Caco-2 (cell line): ENCODE measurements at regions not wholly inside any gene's neighbourhood (a gene's known extent, or its start where the extent isn't known, plus 50 kb on each side); places are given as distances from the start of the nearest gene placed in this dataset.

Source experiments
- BruUV-seq: library from RNA; stranded (reverse); fragments of 400-500 nt; replicated peaks from 2 replicates; lab custom pipeline; 2021; lab: Mats Ljungman, UMichigan
- CTCF ChIA-PET: fragments of 300-600 bp; sonication (Branson Sonifier 250); formaldehyde crosslinking; loops from one replicate; lab custom pipeline; 2022; ENCODE audit warnings: antibody characterized with exemption; lab: Charles Lee
- POLR2A ChIA-PET: fragments of 300-600 bp; sonication (Branson Sonifier 250); formaldehyde crosslinking; loops from one replicate; lab custom pipeline; 2022; ENCODE audit warnings: antibody characterized with exemption; lab: Charles Lee
- DNase-seq, 2 experiments: peaks; one replicate each; pipeline versions ENCODE4 v3.0.0 to v3.0.0-alpha.2; 2020 to 2022
- H3K27me3 ChIP-seq: replicated peaks from 2 replicates; pipeline ENCODE4 v1.6.0; 2011; ENCODE audit warnings: low read length; ENCODE audit not compliant: control insufficient read depth, insufficient read depth
- H3K36me3 ChIP-seq: 2 replicates; pipeline ENCODE4 v1.5.1; 2011; ENCODE audit warnings: low read length; ENCODE audit not compliant: control insufficient read depth, insufficient read depth
- H3K4me1 ChIP-seq: fragments of 250-450 bp; sonication (Bioruptor Pico); 2 replicates; pipeline ENCODE4 v1.5.1; 2020; ENCODE audit warnings: mild to moderate bottlenecking
- H3K4me3 ChIP-seq: 2 replicates; pipeline ENCODE4 v1.5.1; 2011; ENCODE audit warnings: low read depth, mild to moderate bottlenecking, control low read depth, low read length
- H3K9me3 ChIP-seq: fragments of 250-450 bp; sonication (Bioruptor Pico); 2 replicates; pipeline ENCODE4 v1.5.1; 2020; ENCODE audit warnings: mild to moderate bottlenecking, moderate library complexity
- H3K27ac Mint-ChIP-seq: one replicate; pipeline ENCODE4 v1.8.0; 2022; ENCODE audit warnings: mixed read lengths; ENCODE audit not compliant: unreplicated experiment
- H3K27me3 Mint-ChIP-seq: one replicate; pipeline ENCODE4 v1.8.0; 2022; ENCODE audit warnings: mixed read lengths; ENCODE audit not compliant: insufficient read depth, unreplicated experiment
- H3K36me3 Mint-ChIP-seq: one replicate; pipeline ENCODE4 v1.8.0; 2022; ENCODE audit warnings: mild to moderate bottlenecking, mixed read lengths; ENCODE audit not compliant: insufficient read depth, unreplicated experiment
- H3K4me1 Mint-ChIP-seq: one replicate; pipeline ENCODE4 v1.8.0; 2022; ENCODE audit warnings: low read depth, mixed read lengths; ENCODE audit not compliant: unreplicated experiment
- H3K4me3 Mint-ChIP-seq: one replicate; pipeline ENCODE4 v1.8.0; 2022; ENCODE audit warnings: mild to moderate bottlenecking, moderate library complexity, mixed read lengths; ENCODE audit not compliant: unreplicated experiment
- H3K9me3 Mint-ChIP-seq: one replicate; pipeline ENCODE4 v1.8.0; 2022; ENCODE audit warnings: mixed read lengths; ENCODE audit not compliant: unreplicated experiment
- intact Hi-C: fragments of 100-400 bp; cut with micrococcal nuclease; formaldehyde crosslinking; loops from one replicate; pipeline ENCODE4 v1.10.0; 2022; ENCODE audit not compliant: unreplicated experiment
- TF ChIP-seq, protein P1 (sequence below), 2 experiments: fragments of 200-600 bp in 1 of 2; IDR thresholded peaks; 1 replicate in 1 of 2; 2 replicates in 1 of 2; pipeline versions ENCODE4 v1.5.1 to v1.8.0; 2011 to 2022; ENCODE audit warnings: antibody characterized with exemption in 1 of 2, control low read depth in 1 of 2, inconsistent platforms in 1 of 2, low read depth in 1 of 2, low read length in 1 of 2, mild to moderate bottlenecking in 1 of 2, moderate library complexity in 1 of 2; ENCODE audit not compliant: insufficient read depth in 1 of 2, severe bottlenecking in 1 of 2, unreplicated experiment in 1 of 2

DNA sequence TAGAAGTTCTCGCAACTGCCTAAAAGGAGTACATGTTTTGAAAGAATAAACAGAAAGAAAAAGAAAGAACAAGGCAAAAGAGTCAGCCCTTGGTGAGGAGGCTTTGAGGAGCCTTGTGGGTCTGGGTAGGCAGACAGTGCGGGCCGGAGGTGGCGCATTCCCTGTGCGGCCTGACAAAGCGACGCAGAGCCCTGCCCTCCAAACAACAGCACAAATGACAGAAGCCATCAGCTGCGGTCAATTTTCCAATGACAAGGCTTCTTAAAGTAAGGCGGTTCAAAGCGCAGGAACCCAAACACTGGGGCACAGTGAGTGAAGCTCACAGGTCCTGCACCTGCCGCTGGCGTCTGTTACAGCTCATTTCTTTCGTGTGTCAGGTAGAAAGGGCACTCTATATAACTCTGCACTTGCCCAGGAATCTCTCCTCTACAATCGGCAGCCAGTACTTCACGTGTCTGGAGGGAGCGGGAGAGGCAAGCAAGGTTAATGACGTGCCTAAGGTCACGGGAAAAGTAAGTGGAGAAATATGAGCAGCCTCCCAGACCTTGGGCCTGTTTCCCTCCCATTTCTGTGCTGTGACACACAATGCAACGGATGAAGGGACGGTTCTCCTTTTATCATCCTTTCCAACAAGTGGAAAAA is 178.1 kb downstream of the OPA1 start:
- H3K9me3 Mint-ChIP-seq, result peaks cover 12% of the 10 kb centered on the region
- Histone ChIP-seq H3K4me3 (no peak overlapping the region), H3K27me3 (no peaks in the 10 kb centered on the region), H3K9me3 (no peaks in the 10 kb centered on the region), H3K4me1 (peaks cover 19% of the 10 kb centered on the region), H3K36me3 (no peaks in the 10 kb centered on the region)
- BruUV-seq, result no TSS peak
- TF ChIP-seq, protein P1, sequence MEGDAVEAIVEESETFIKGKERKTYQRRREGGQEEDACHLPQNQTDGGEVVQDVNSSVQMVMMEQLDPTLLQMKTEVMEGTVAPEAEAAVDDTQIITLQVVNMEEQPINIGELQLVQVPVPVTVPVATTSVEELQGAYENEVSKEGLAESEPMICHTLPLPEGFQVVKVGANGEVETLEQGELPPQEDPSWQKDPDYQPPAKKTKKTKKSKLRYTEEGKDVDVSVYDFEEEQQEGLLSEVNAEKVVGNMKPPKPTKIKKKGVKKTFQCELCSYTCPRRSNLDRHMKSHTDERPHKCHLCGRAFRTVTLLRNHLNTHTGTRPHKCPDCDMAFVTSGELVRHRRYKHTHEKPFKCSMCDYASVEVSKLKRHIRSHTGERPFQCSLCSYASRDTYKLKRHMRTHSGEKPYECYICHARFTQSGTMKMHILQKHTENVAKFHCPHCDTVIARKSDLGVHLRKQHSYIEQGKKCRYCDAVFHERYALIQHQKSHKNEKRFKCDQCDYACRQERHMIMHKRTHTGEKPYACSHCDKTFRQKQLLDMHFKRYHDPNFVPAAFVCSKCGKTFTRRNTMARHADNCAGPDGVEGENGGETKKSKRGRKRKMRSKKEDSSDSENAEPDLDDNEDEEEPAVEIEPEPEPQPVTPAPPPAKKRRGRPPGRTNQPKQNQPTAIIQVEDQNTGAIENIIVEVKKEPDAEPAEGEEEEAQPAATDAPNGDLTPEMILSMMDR (IDR thresholded peaks at IDR 0.05; ENCODE audit: insufficient read depth in 1 of 2, low read depth in 1 of 2, low read length in 1 of 2, severe bottlenecking in 1 of 2, unreplicated experiment in 1 of 2), result no peak
- ChIA-PET CTCF (no interaction called here), POLR2A (no interaction called here)
- peaks cover 16% of the 10 kb centered on the region for H3K4me1 Mint-ChIP-seq
- no peak overlapping the region for H3K27ac Mint-ChIP-seq
- H3K4me3 Mint-ChIP-seq, result no peak overlapping the region
- DNase-seq, result no peak
- H3K36me3 Mint-ChIP-seq, result no peaks in the 10 kb centered on the region
- H3K27me3 Mint-ChIP-seq, result no peaks in the 10 kb centered on the region
- intact Hi-C loops, result no loop called here

DNA sequence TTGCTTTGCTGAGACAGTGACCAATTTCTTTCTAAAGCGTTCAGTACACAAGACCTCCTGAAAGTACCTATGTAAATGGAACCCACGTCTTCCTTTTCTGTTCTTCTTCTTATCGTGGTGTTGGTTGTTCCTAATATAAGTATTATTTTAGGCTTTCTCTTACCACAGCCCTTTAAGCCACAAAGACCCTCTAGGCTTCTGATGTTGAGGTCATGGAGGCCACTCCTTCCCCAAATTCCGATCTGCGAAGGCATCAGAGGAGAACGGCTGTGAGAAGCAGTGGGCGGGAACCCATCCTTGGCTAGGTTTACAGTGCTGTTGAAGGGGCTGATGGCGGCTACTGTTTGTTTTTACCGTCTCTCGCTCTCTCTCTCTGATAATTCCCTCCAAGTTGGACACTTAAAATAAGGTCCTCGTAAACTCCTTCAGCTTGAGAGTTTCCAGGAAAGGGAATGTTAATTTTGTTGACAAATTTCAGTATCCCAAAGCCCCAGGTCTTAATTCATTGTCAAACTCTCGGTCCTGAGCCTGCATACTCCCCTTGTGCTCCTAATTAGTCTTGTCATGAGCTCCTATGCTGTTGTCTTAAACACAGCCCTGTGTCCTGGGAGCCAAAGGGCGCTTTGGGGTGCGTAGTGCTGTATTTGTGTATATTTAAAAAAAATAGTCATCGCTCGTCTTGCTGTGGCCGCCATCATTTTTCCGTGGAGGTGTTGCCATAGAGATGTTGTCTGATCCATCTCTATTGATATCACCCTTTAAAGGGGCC is 178.8 kb downstream of the OPA1 start:
- intact Hi-C loops, result no loop called here
- Mint-ChIP-seq H3K27me3 (no peaks in the 10 kb centered on the region), H3K4me1 (peaks cover 21% of the 10 kb centered on the region), H3K27ac (no peak overlapping the region), H3K36me3 (no peaks in the 10 kb centered on the region), H3K9me3 (peaks cover 12% of the 10 kb centered on the region), H3K4me3 (no peak overlapping the region)
- no TSS peak for BruUV-seq
- Histone ChIP-seq H3K9me3 (no peaks in the 10 kb centered on the region), H3K36me3 (no peaks in the 10 kb centered on the region), H3K27me3 (no peaks in the 10 kb centered on the region), H3K4me1 (peaks cover 26% of the 10 kb centered on the region), H3K4me3 (no peak overlapping the region)
- DNase-seq, result no peak
- TF ChIP-seq, protein P1 (IDR thresholded peaks at IDR 0.05; ENCODE audit: insufficient read depth in 1 of 2, low read depth in 1 of 2, low read length in 1 of 2, severe bottlenecking in 1 of 2, unreplicated experiment in 1 of 2), result no peak
- CTCF ChIA-PET, result no interaction called here
- POLR2A ChIA-PET, result no interaction called here

DNA sequence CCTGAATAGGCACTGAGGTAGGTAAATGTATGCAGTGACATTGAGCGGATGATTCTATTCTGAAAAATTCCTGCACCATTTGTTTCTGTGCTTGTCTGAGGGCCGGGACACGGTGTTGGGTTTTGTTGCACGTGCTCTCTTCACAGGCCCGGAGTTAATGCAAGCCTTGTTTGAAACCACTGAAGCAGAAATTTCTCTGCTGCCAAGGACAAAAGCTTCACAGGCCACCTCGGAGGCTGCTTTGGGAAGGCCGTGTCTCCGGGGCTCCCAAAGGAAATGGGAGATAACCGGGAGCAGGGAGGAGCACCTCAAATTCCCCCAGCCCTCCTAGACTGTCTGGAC is 179.4 kb downstream of the OPA1 start:
- Mint-ChIP-seq H3K36me3 (no peaks in the 10 kb centered on the region), H3K9me3 (peaks cover 12% of the 10 kb centered on the region), H3K27ac (no peak overlapping the region), H3K4me1 (peaks cover 21% of the 10 kb centered on the region), H3K4me3 (no peak overlapping the region), H3K27me3 (no peaks in the 10 kb centered on the region)
- Histone ChIP-seq H3K36me3 (no peaks in the 10 kb centered on the region), H3K4me1 (peaks cover 26% of the 10 kb centered on the region), H3K27me3 (no peaks in the 10 kb centered on the region), H3K4me3 (no peak overlapping the region), H3K9me3 (no peaks in the 10 kb centered on the region)
- ChIA-PET CTCF (no interaction called here), POLR2A (no interaction called here)
- DNase-seq, result no peak
- TF ChIP-seq, protein P1 (IDR thresholded peaks at IDR 0.05; ENCODE audit: insufficient read depth in 1 of 2, low read depth in 1 of 2, low read length in 1 of 2, severe bottlenecking in 1 of 2, unreplicated experiment in 1 of 2), result no peak
- BruUV-seq, result no TSS peak
- intact Hi-C loops, result no loop called here
